AG20443 (cell line): ENCODE measurements at regions not wholly inside any gene's neighbourhood (a gene's known extent, or its start where the extent isn't known, plus 50 kb on each side); places are given as distances from the start of the nearest gene placed in this dataset.
"Not testable (repeated sequence)": the region's sequence is repeated elsewhere in the genome, so short reads cannot be mapped to it uniquely, and the experiment has no call there.

Experiments
- DNase-seq: peaks from one replicate; pipeline ENCODE4 v3.0.0; 2012; ENCODE audit warnings: low spot score, mixed read lengths

DNA sequence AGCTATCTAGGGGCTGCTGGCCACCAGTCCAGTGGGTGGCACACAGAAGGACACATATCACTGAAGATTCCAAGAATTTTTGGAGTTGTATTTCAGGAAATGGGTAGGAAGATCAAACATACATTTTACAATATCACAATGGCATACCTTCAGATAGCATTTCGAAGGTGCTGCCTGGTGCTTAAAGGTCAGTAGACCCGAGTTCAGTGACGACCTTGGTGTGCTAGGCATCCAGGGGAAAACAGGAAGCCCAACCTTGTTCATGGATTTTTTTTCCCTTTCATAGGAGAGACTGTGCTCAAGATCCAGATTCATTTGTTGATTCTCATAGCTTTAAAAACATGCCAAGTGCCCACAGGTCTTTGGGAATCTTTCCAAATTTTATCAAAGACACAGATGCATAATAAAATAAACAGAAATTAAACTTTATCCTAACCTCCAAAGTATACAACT lies 51.0 kb upstream of the RCBTB2 start:
- DNase-seq = no peak

DNA sequence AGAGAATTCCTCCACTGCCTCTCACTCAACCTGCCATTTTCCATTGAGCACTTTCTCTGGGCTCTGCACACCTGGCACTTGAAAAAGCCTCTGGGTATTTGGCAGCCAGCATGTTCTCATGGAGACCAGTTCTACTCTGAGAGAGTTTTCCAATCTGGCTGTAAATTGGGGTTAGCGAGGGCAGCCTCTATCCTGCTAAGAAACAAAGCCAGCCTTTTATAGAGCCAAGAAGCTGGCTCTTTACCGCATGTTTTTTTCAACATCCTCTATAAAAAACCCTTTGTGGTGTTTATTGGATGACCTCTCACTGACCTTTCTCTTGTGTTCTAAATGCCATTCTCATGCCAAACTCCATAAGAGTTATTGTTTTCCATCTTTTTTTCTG lies 52.6 kb upstream of the RCBTB2 start:
- peak; percentile 16 for DNase-seq

DNA sequence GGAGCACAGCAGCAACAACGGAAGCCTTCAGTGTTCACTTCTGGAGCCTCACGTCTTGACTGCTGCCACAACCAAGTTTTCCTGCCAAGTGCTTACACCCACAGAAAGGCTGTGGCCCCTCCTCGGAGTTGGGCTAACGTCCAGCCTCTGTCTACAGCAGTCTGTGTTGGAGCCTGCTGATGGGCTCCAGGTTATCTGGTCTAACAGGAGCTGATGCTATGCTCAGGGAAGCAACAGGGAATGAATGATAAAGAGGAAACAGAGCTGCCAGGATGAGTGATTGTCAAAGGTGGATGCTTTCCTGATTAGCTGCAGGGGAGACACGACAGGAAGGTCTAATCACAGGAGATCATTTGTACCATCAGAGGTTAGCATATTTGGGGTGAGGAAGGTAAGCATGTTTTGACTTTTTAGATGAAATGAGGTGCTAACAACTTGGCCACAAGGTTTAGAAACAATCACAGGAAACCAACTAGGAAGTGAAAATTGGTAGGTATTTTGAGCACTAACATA lies 53.8 kb upstream of the RCBTB2 start:
- DNase-seq = no peak

GRCh38 chr13:48588120-48588519 lies 55.2 kb upstream of the RCBTB2 start:
- no peak for DNase-seq

DNA sequence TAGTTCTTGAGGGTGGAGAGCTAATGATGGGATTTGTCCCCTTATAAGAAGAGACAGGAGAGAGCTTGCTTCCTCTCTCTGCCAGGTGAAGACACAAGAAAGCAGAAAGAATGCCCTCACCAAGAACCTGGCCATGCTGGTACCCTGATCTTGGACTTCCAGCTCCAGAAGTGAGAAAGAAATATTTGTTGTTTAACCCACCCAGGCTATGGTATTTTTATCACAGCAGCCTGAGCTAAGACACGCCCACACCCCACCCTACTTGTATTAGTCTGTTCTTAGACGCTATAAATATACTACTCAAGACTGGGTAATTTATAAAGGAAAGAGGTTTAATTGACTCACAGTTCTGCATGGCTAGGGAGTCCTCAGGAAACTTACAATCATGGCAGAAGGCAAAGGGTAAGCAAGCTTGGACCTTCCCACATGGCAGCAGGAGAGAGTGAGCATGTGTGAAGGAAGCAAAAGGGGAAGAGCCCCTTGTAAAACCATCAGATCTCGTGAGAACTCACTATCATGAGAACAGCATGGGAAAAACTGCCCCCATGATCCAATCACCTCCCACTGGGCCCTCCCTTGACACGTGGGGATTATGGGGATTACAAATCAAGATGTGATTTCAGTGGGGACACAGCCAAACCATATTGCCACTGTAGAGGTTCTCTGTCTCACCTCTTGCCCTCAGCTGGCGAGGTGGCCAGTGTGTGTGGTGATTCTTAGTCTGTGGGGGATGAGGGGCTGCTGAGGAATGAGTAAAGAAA lies 57.4 kb upstream of the RCBTB2 start:
- no peak for DNase-seq

DNA sequence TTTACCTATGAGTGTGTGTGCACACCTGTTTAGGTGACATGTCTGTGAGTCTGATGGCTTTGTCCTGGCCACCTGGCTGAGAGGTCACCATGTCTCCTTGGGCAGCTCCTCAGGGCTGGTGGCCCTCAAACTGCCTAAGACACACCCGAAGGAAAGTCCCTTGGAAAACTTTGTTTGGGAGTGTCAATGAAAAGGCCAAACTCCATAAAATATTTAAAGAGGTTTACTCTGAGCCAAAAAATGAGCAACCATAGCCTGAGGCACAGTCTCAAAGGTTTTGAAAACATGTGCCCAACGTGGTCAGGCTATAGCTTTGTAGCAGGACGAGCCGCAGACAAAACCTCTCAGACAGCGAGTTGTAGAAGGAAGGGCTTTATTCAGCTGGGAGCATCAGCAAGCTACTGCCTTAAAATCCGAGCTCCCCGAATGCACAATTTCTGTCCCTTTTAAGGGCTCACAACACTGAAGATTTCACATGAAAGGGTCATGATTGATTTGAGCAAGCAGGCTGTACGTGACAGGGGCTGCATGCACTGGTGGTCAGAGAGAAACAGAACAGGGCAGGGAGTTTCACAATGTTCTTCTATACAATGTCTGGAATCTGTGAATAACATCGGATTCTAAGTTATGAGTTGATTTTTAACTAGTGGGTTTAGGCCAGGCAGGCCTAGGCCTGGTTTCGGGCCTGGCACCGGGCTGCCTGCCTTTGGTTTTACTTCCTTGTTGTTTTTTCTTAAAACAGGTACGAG lies 58.4 kb upstream of the RCBTB2 start:
- not testable (repeated sequence) for DNase-seq

DNA sequence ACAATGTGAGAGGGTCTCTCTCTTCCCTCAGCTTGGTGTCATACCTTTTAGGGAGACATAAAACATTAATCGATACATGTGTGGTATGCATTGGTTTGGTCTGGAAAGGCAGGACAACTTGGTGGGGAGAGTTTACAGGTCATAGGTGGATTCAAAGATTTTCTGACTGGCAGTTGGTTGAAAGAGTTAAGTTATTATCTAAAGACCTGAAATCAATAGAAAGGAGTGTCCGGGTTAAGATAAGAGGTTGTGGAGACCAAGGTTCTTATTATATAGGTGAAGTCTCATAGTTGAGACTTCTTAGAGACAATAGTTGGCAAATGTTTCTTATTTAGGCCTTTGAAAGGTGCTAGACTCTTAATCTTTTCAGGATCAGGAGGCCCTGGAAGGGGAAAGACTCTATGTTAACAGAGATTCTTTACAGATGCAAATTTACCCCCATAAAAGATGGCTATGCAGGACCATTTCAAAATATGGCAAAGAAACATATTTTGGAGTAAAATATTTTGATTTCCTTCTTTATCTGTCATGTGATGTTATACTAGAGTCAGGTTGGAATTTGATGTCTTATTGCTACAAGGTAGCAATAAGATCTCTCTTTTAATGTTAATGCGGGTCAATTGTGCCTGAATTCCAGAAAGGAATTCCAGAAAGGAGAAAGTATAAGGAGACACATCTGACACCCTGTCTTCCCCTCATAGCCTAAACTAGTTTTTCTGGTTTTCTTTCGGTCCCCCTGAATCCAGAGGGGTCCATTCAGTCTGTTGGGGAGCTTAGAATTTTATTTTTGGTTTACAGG lies 59.2 kb upstream of the RCBTB2 start:
- DNase-seq = no peak

GRCh38 chr13:48592688-48593049 lies 59.8 kb upstream of the RCBTB2 start:
- DNase-seq = no peak

DNA sequence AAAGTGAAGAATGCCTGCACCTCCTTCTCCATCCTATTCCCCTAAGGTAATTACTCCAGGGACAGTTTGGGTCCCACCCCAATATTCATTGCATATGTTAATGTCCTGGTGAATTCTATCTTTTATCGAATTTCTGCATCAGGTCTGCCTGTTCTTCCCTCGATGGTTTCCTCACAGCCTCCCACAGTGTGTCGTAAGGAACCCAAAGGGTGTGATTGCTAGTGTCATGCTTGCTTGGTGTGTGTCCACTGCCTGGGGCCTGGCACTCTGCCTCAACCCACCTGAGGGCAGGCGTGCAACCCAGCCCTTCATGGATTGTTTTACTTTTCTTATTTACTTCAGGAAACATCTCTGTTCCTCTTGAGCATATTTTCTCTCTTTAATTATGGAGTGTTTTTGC lies 60.2 kb upstream of the CYSLTR2 start:
- no peak for DNase-seq

- DNase-seq = no peak
Measured at GRCh38 chr13:48594096-48594815, 59.5 kb upstream of the CYSLTR2 start.

GRCh38 chr13:48595431-48596429 lies 58.0 kb upstream of the CYSLTR2 start:
- DNase-seq = peak; percentile 70

DNA sequence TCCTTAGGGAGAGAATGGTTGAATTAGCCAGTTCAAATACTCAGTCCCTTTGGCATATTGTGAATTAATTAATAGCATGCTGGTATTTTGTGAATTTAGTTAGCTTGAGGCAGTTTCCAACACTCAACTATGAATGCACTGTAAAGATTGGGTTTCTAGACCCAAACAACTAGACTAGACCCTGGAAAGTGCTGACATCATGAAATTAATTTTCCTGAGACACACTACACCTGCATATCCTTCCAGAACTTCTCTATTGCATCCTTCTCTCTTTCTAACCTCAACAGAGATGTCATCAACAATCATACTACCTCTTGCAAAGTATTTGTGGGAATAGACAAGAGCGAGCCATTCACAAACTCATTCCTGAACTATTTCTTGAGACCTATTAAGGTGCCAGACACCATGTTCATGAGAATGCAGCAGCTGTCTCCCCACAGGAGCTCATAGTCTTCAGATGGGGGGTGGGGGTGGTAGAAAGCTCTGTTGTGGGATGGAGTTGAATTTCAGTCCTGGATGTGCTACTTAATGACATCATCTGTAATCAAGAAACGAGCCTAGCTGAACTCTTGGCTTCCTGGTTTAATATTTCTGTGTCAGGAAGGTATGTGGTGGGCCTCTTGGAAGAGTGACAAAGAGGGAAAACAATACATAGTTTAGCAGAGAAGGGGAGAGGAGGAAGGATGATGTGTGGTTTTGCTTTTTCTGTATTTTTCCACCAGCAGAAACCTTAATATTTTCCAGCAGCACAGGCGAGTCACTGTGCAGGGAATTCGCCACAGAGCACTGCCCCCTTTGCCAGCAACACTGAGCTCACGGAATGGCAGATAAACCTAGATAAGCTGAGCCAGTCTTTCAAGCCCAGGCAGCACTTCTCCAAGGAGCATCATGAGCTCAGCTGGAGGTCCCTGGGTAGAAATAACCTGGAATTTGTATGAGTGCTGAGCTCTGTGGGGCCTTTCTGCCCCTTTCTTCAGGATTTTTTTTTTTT lies 53.1 kb upstream of the CYSLTR2 start:
- peak; percentile 40 for DNase-seq

GRCh38 chr13:48602296-48603016 lies 51.3 kb upstream of the CYSLTR2 start:
- DNase-seq = no peak

DNA sequence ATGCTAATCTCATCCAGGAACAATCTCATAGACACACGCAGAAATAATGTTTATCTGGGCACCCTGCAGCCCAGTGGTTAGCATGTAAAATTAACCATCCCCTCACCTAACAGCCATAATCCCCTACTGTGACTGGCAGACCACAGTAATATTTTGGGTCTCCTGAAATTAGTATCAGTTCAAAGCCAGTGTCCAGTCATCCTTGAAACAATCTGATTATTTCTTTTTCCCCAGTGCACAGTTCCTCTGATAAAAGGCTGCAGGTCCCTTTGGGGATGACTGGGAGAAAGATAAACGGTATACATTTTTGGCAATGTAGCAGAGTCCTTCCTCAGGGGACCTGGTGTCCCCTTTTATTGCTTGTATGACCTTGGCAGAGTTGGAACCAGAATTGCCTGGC lies 50.4 kb upstream of the CYSLTR2 start:
- no peak for DNase-seq
